Type B pancreatic cell (in vitro differentiated cells): ENCODE measurements at regions not wholly inside any gene's neighbourhood (a gene's known extent, or its start where the extent isn't known, plus 50 kb on each side); places are given as distances from the start of the nearest gene placed in this dataset.

ENCODE experiments used
- DNase-seq: peaks from one replicate; pipeline ENCODE4 v3.0.0; 2021; ENCODE audit warnings: mixed read lengths; ENCODE audit not compliant: unreplicated experiment; ENCODE audit errors: extremely low spot score
- H3K27ac Mint-ChIP-seq: 2 replicates; pipeline ENCODE4 v1.8.0; 2021; ENCODE audit warnings: mild to moderate bottlenecking, mixed read lengths
- H3K27me3 Mint-ChIP-seq: 2 replicates; pipeline ENCODE4 v1.8.0; 2021; ENCODE audit warnings: mixed read lengths
- H3K36me3 Mint-ChIP-seq: 2 replicates; pipeline ENCODE4 v1.8.0; 2021; ENCODE audit warnings: mixed read lengths
- H3K4me1 Mint-ChIP-seq: one replicate; pipeline ENCODE4 v1.8.0; 2021; ENCODE audit warnings: mixed read lengths; ENCODE audit not compliant: unreplicated experiment
- H3K4me3 Mint-ChIP-seq: 2 replicates; pipeline ENCODE4 v1.8.0; 2021; ENCODE audit warnings: mild to moderate bottlenecking, mixed read lengths
- H3K9me3 Mint-ChIP-seq: 2 replicates; pipeline ENCODE4 v1.8.0; 2021; ENCODE audit warnings: mixed read lengths
- TF ChIP-seq, protein P1 (sequence below): fragments of 200-600 bp; sonication (generic); conservative IDR thresholded peaks from 2 replicates; pipeline ENCODE4 v1.5.0; 2021; ENCODE audit warnings: antibody characterized with exemption, mild to moderate bottlenecking

DNA sequence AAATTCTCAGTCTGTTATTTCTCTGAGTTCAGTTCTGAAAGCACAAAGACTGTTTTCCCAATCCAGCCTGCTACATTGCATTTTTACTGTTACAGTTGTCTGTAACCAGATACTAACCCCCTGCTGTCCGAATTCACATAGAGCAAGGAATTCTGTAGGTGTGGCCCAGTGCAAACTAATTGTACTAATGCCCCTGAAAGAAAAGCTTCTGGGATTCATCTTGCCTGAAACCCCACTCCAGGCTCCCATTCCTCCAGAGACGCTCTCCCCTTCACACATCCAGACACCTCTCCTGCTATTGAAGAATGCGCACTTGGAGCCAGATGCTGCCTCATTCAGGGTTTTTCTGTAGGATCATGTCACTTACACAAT lies 127.0 kb downstream of the TTC32 start:
- Mint-ChIP-seq H3K4me3 (no peak overlapping the region), H3K9me3 (no peaks in the 10 kb centered on the region), H3K36me3 (no peaks in the 10 kb centered on the region), H3K4me1 (peaks cover 16% of the 10 kb centered on the region), H3K27me3 (peaks cover 12% of the 10 kb centered on the region), H3K27ac (peak overlapping the region; percentile 8)
- TF ChIP-seq, protein P1, sequence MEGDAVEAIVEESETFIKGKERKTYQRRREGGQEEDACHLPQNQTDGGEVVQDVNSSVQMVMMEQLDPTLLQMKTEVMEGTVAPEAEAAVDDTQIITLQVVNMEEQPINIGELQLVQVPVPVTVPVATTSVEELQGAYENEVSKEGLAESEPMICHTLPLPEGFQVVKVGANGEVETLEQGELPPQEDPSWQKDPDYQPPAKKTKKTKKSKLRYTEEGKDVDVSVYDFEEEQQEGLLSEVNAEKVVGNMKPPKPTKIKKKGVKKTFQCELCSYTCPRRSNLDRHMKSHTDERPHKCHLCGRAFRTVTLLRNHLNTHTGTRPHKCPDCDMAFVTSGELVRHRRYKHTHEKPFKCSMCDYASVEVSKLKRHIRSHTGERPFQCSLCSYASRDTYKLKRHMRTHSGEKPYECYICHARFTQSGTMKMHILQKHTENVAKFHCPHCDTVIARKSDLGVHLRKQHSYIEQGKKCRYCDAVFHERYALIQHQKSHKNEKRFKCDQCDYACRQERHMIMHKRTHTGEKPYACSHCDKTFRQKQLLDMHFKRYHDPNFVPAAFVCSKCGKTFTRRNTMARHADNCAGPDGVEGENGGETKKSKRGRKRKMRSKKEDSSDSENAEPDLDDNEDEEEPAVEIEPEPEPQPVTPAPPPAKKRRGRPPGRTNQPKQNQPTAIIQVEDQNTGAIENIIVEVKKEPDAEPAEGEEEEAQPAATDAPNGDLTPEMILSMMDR: no peak
- DNase-seq: no peak

DNA sequence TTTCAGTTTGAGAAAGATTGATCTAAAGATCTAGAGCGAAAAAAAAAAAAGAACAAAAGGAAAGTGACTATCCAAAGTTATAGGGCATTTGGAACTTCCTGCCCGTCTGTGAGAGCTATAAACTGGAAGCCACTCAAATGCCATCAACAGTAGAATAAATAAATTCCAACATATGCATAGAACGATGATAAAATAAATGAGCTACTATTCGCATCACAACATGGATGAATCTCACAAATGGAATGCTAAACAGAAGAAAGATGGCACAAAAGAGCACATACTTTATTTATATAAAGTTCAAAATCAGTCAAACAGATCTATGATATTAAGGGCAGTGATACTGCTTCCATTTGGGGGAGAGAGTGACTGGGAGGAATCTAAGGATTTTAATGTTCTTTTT lies 128.8 kb downstream of the TTC32 start:
- peaks cover 4% of the 10 kb centered on the region for H3K27me3 Mint-ChIP-seq
- no peak overlapping the region for H3K27ac Mint-ChIP-seq
- H3K36me3 Mint-ChIP-seq: no peaks in the 10 kb centered on the region
- no peak overlapping the region for H3K4me3 Mint-ChIP-seq
- TF ChIP-seq, protein P1: no peak
- no peaks in the 10 kb centered on the region for H3K9me3 Mint-ChIP-seq
- peaks cover 16% of the 10 kb centered on the region for H3K4me1 Mint-ChIP-seq
- DNase-seq: no peak

DNA sequence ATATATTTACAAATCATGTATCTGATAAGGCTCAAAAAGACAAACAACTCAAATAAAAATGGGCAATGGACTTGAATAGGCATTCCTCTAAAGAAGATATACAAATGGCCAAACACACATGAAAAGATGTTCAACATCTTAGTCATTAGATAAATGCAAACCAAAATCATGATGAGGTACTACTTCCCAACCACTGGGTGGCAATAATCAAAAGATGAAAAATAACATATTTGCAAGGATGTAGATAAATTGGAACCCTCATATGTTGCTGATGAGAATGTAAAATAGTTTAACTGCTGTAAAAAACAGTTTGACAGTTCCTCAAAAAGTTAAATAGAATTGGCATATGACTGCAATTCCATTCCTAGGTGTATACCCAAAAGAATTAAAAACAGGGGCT lies 132.3 kb downstream of the TTC32 start:
- H3K27ac Mint-ChIP-seq: no peak overlapping the region

DNA sequence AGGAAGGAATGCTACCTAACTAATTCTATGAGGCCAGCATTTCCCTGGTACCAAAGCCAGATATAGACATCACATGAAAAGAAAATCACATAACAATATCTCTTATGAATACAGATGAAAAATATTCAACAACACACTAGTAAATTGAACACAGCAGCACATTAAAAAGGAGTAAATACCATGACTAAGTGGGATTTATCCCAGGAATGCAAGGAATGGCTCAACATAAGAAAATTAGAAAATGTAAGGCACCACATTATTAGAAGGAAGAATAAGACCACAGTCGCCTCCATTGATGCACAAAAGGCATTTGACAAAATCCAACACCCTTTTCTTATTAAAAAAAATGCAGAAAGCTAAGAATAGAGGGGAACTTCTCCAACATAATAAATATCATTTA lies 133.9 kb downstream of the TTC32 start:
- no peak overlapping the region for H3K27ac Mint-ChIP-seq
- peaks cover 4% of the 10 kb centered on the region for H3K9me3 Mint-ChIP-seq
- no peaks in the 10 kb centered on the region for H3K36me3 Mint-ChIP-seq
- DNase-seq: no peak
- TF ChIP-seq, protein P1: no peak
- H3K27me3 Mint-ChIP-seq: peaks cover 2% of the 10 kb centered on the region
- no peaks in the 10 kb centered on the region for H3K4me1 Mint-ChIP-seq
- no peak overlapping the region for H3K4me3 Mint-ChIP-seq

More for the DNA sequence above, 132.3 kb downstream of the TTC32 start:
- H3K4me1 Mint-ChIP-seq: peaks cover 9% of the 10 kb centered on the region
- peaks cover 3% of the 10 kb centered on the region for H3K27me3 Mint-ChIP-seq
- no peak overlapping the region for H3K4me3 Mint-ChIP-seq
- no peak for DNase-seq
- TF ChIP-seq, protein P1: peak; percentile 52
- H3K36me3 Mint-ChIP-seq: no peaks in the 10 kb centered on the region
- peaks cover 3% of the 10 kb centered on the region for H3K9me3 Mint-ChIP-seq

DNA sequence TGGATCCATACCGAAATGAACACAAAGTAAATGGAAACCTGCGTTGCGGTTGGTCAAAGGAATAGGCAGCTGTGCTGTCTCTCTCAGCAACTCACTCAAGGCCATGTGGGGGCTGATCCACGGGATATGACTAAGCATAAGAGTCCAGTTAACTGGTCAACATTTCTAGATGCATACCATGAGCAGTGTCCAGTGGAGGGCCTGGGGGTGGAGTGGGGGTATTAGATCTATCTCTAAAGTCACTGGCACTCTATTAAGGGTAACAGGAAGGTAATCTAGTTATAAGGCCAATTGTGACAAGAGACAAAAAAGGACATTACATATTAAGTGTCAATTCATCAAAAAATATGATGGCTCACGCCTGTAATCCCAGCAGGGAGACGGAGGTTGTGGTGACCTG lies 136.8 kb downstream of the TTC32 start:
- Mint-ChIP-seq H3K27me3 (no peaks in the 10 kb centered on the region), H3K4me3 (no peak overlapping the region), H3K4me1 (no peaks in the 10 kb centered on the region), H3K27ac (no peak overlapping the region), H3K36me3 (no peaks in the 10 kb centered on the region), H3K9me3 (peaks cover 4% of the 10 kb centered on the region)
- TF ChIP-seq, protein P1: no peak
- DNase-seq: no peak

DNA sequence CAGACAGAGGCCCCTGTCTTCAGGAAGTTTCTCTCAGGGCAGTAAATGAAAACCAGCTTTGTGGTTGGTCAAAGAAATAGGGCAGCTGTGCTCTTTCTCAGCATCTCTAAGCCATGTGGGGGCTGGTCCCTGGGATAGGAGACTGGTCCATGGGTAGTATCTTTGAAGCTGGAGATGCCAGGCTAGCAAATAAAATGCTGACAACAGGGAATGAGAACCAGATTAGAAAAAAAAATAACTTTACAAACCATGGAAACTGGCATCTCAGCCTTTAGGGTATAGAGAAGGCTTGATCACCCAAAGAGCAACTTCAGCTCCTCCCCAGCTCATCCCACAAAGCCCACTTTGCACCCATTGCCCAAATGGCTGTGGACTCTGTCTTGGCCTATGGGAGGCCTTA lies 138.1 kb downstream of the TTC32 start:
- H3K27me3 Mint-ChIP-seq: no peaks in the 10 kb centered on the region
- TF ChIP-seq, protein P1: no peak
- H3K4me3 Mint-ChIP-seq: no peak overlapping the region
- H3K9me3 Mint-ChIP-seq: peaks cover 4% of the 10 kb centered on the region
- no peaks in the 10 kb centered on the region for H3K4me1 Mint-ChIP-seq
- no peak overlapping the region for H3K27ac Mint-ChIP-seq
- DNase-seq: no peak
- no peaks in the 10 kb centered on the region for H3K36me3 Mint-ChIP-seq
